ENCODE measurements at regions not wholly inside any gene's neighbourhood (a gene's known extent, or its start where the extent isn't known, plus 50 kb on each side); places are given as distances from the start of the nearest gene placed in this dataset.

- TF ChIP-seq TAF1 (IDR thresholded peaks at IDR 0.05; ENCODE audit: borderline replicate concordance, insufficient read depth, low read length) = no peak
- TF ChIP-seq SIN3A (IDR thresholded peaks at IDR 0.05; ENCODE audit: borderline replicate concordance, insufficient read depth, low read length) = no peak
- no peak for TF ChIP-seq POLR2AphosphoS5 (IDR thresholded peaks at IDR 0.05; ENCODE audit: low read depth, low read length)
- TF ChIP-seq FOXP2 (optimal IDR thresholded peaks at IDR 0.05; ENCODE audit: borderline replicate concordance, extremely low read depth, extremely low read length, insufficient read depth) = no peak
- TF ChIP-seq REST (IDR thresholded peaks at IDR 0.05; ENCODE audit: insufficient read depth in 1 of 2, low read depth in 2 of 2, low read length in 2 of 2) = no peak
Observed at GRCh38 chr6:130655586-130655985, 171.6 kb upstream of the SMLR1 start.

GRCh38 chr6:130661077-130661476, 166.1 kb upstream of the SMLR1 start:
- no peak for TF ChIP-seq REST (IDR thresholded peaks at IDR 0.05; ENCODE audit: insufficient read depth in 1 of 2, low read depth in 2 of 2, low read length in 2 of 2)
- TF ChIP-seq TAF1 (IDR thresholded peaks at IDR 0.05; ENCODE audit: borderline replicate concordance, insufficient read depth, low read length) = no peak
- no peak for TF ChIP-seq FOXP2 (optimal IDR thresholded peaks at IDR 0.05; ENCODE audit: borderline replicate concordance, extremely low read depth, extremely low read length, insufficient read depth)
- TF ChIP-seq POLR2AphosphoS5 (IDR thresholded peaks at IDR 0.05; ENCODE audit: low read depth, low read length) = no peak

GRCh38 chr6:130666786-130667185, 160.4 kb upstream of the SMLR1 start:
- no peak for TF ChIP-seq FOXP2 (optimal IDR thresholded peaks at IDR 0.05; ENCODE audit: borderline replicate concordance, extremely low read depth, extremely low read length, insufficient read depth)
- no peak for TF ChIP-seq SIN3A (IDR thresholded peaks at IDR 0.05; ENCODE audit: borderline replicate concordance, insufficient read depth, low read length)
- no peak for TF ChIP-seq TAF1 (IDR thresholded peaks at IDR 0.05; ENCODE audit: borderline replicate concordance, insufficient read depth, low read length)
- no peak for TF ChIP-seq POLR2AphosphoS5 (IDR thresholded peaks at IDR 0.05; ENCODE audit: low read depth, low read length)
- TF ChIP-seq REST (IDR thresholded peaks at IDR 0.05; ENCODE audit: insufficient read depth in 1 of 2, low read depth in 2 of 2, low read length in 2 of 2) = no peak

- TF ChIP-seq POLR2AphosphoS5 (IDR thresholded peaks at IDR 0.05; ENCODE audit: low read depth, low read length) = no peak
- TF ChIP-seq TAF1 (IDR thresholded peaks at IDR 0.05; ENCODE audit: borderline replicate concordance, insufficient read depth, low read length) = no peak
- TF ChIP-seq REST (IDR thresholded peaks at IDR 0.05; ENCODE audit: insufficient read depth in 1 of 2, low read depth in 2 of 2, low read length in 2 of 2) = no peak
- TF ChIP-seq SIN3A (IDR thresholded peaks at IDR 0.05; ENCODE audit: borderline replicate concordance, insufficient read depth, low read length) = no peak
- TF ChIP-seq FOXP2 (optimal IDR thresholded peaks at IDR 0.05; ENCODE audit: borderline replicate concordance, extremely low read depth, extremely low read length, insufficient read depth) = no peak
Observed at GRCh38 chr6:130670142-130670541, 157.1 kb upstream of the SMLR1 start.

GRCh38 chr6:130671119-130671518, 156.1 kb upstream of the SMLR1 start:
- TF ChIP-seq FOXP2 (optimal IDR thresholded peaks at IDR 0.05; ENCODE audit: borderline replicate concordance, extremely low read depth, extremely low read length, insufficient read depth) (no peak), REST (IDR thresholded peaks at IDR 0.05; ENCODE audit: insufficient read depth in 1 of 2, low read depth in 2 of 2, low read length in 2 of 2) (no peak), POLR2AphosphoS5 (IDR thresholded peaks at IDR 0.05; ENCODE audit: low read depth, low read length) (no peak), SIN3A (IDR thresholded peaks at IDR 0.05; ENCODE audit: borderline replicate concordance, insufficient read depth, low read length) (no peak), TAF1 (IDR thresholded peaks at IDR 0.05; ENCODE audit: borderline replicate concordance, insufficient read depth, low read length) (no peak)

Measured in PFSK-1 (cell line).